ENCODE measurements at regions not wholly inside any gene's neighbourhood (a gene's known extent, or its start where the extent isn't known, plus 50 kb on each side); places are given as distances from the start of the nearest gene placed in this dataset.
"Not testable (repeated sequence)": the region's sequence is repeated elsewhere in the genome, so short reads cannot be mapped to it uniquely, and the experiment has no call there.

- H3K4me3 ChIP-seq, result no peak overlapping the region
- intact Hi-C loops (cut with DNase I), result no loop called here
- H3K27me3 ChIP-seq, result no peaks in the 10 kb centered on the region
- WGBS, 2 donors, result 78 to 80% methylated on average over 1 of the region's 1 CpG
- no peak for DNase-seq
- no peaks in the 10 kb centered on the region for H3K9me3 ChIP-seq
- H3K4me1 ChIP-seq, result no peaks in the 10 kb centered on the region
- H3K36me3 ChIP-seq, result no peaks in the 10 kb centered on the region
- TF ChIP-seq CTCF (IDR thresholded peaks at IDR 0.05) (no peak), POLR2A (IDR thresholded peaks at IDR 0.05) (no peak)
- H3K27ac ChIP-seq, result no peak overlapping the region
Measured at GRCh38 chr10:9052767-9053166, 998.3 kb downstream of the GATA3 start.

- no peaks in the 10 kb centered on the region for H3K36me3 ChIP-seq
- H3K27me3 ChIP-seq, result no peaks in the 10 kb centered on the region
- no peaks in the 10 kb centered on the region for H3K9me3 ChIP-seq
- 79 to 89% methylated on average over 6 to 7 of the region's 11 CpGs for WGBS, 2 donors
- no peak for DNase-seq
- no peak overlapping the region for H3K27ac ChIP-seq
- TF ChIP-seq POLR2A (IDR thresholded peaks at IDR 0.05) (no peak), CTCF (IDR thresholded peaks at IDR 0.05) (no peak)
- H3K4me3 ChIP-seq, result no peak overlapping the region
- H3K4me1 ChIP-seq, result no peaks in the 10 kb centered on the region
- intact Hi-C loops (cut with DNase I), result no loop called here
Measured at GRCh38 chr10:9056521-9056920, 1002.0 kb downstream of the GATA3 start.

- H3K4me3 ChIP-seq; H3K9me3 ChIP-seq; H3K36me3 ChIP-seq; DNase-seq; intact Hi-C loops (cut with DNase I); H3K27ac ChIP-seq; H3K4me1 ChIP-seq; H3K27me3 ChIP-seq: not testable (repeated sequence)
- WGBS, 2 donors, result 97 to 98% methylated on average over 6 of the region's 17 CpGs
Measured at GRCh38 chr10:9057293-9057692, 1002.8 kb downstream of the GATA3 start.

GRCh38 chr10:9060314-9060713 is 1005.8 kb downstream of the GATA3 start:
- H3K4me1 ChIP-seq, result no peaks in the 10 kb centered on the region
- 14% methylated on average over 2 of the region's 2 CpGs for WGBS, 2 donors
- H3K27me3 ChIP-seq, result no peaks in the 10 kb centered on the region
- intact Hi-C loops (cut with DNase I), result no loop called here
- TF ChIP-seq CTCF (IDR thresholded peaks at IDR 0.05) (no peak), POLR2A (IDR thresholded peaks at IDR 0.05) (no peak)
- no peak overlapping the region for H3K27ac ChIP-seq
- no peak overlapping the region for H3K4me3 ChIP-seq
- no peak for DNase-seq
- H3K36me3 ChIP-seq, result no peaks in the 10 kb centered on the region
- no peaks in the 10 kb centered on the region for H3K9me3 ChIP-seq

- no peaks in the 10 kb centered on the region for H3K27me3 ChIP-seq
- TF ChIP-seq POLR2A (IDR thresholded peaks at IDR 0.05) (no peak), CTCF (IDR thresholded peaks at IDR 0.05) (no peak)
- no peaks in the 10 kb centered on the region for H3K9me3 ChIP-seq
- DNase-seq, result no peak
- intact Hi-C loops (cut with DNase I), result no loop called here
- no peak overlapping the region for H3K4me3 ChIP-seq
- WGBS, 2 donors, result 48 to 63% methylated on average over 3 of the region's 3 CpGs
- no peaks in the 10 kb centered on the region for H3K4me1 ChIP-seq
- H3K36me3 ChIP-seq, result no peaks in the 10 kb centered on the region
- no peak overlapping the region for H3K27ac ChIP-seq
Measured at GRCh38 chr10:9061871-9062270, 1007.4 kb downstream of the GATA3 start.

GRCh38 chr10:9066152-9066551 is 1011.7 kb downstream of the GATA3 start:
- H3K27me3 ChIP-seq, result no peaks in the 10 kb centered on the region
- intact Hi-C loops (cut with DNase I), result no loop called here
- H3K27ac ChIP-seq, result no peak overlapping the region
- no peaks in the 10 kb centered on the region for H3K4me1 ChIP-seq
- TF ChIP-seq POLR2A (IDR thresholded peaks at IDR 0.05) (no peak), CTCF (IDR thresholded peaks at IDR 0.05) (no peak)
- WGBS, 2 donors, result 90 to 91% methylated on average over 3 of the region's 3 CpGs
- H3K36me3 ChIP-seq, result no peaks in the 10 kb centered on the region
- no peaks in the 10 kb centered on the region for H3K9me3 ChIP-seq
- DNase-seq, result no peak
- no peak overlapping the region for H3K4me3 ChIP-seq

All from esophagus squamous epithelium (tissue), 5 donors.